ENCODE measurements at regions not wholly inside any gene's neighbourhood (a gene's known extent, or its start where the extent isn't known, plus 50 kb on each side); places are given as distances from the start of the nearest gene placed in this dataset.

DNA sequence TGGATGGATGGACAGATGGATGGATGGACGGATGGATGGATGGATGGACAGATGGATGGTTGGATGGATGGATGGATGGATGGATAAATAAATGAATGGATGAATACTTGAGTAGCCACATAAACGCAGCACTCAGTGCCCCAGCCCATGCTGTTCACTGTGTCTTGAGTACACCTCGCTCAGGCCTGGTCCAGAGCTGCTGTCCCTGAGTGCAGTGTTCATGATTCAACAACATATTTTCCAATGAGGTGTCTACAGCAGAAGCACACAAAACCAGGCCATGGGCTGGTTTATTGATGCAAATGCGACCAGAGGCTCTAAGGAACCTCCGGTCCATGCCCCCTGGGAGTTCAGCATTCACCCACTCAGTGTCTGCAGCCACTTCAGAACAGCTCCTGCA is 584.3 kb downstream of the BRD1 start:
- no peak for DNase-seq

DNA sequence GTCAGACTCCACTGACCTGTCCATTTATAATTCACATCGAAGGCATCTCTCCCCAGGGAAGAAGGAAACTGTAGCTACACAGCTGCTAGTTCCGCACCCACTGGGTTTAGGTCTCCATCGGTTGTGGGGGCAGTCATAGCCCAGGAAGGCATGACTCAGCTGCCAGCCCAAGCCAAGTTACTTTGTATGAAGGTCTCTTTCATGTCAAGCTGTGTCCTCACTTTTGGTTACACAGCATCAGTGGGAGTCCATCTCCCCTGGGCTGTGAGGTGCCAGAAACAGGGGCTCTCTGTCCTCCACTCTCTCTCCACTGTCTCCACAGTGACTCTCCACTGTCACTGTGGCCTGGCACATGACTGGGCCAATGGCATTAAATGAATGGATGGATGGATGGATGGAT is 585.2 kb downstream of the BRD1 start:
- DNase-seq, result no peak

DNA sequence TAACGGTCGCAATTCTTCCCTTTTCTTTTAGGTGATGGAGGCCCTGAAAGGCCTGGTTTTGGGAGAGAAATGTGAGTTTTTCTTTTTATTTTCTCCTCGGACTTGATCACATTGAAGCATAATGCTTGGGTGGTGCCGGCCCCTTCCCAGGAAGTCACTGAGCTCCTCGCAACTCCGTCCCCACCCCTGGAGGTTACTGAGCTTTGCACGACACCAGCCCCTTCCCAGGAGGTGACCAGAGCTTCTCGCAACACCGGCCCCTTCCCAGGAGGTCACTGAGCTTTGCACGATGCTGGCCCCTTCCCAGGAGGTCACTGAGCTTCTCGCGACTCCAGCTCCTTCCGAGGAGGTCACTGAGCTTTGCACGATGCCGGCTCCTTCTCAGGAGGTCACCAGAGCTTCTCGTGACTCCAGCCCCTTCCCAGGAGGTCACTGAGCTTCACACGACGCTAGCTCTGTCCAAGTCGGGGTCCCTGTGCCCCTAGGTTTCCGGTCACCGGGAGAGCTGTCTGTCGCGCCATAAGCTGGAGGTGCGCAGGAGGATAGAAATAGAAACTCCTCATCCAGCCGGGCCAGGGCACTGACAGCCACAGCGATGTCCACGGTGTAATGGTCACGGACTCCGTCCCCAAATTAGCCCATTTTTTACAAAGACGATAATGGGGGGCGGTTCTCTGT is 586.4 kb downstream of the BRD1 start:
- no peak for DNase-seq

DNA sequence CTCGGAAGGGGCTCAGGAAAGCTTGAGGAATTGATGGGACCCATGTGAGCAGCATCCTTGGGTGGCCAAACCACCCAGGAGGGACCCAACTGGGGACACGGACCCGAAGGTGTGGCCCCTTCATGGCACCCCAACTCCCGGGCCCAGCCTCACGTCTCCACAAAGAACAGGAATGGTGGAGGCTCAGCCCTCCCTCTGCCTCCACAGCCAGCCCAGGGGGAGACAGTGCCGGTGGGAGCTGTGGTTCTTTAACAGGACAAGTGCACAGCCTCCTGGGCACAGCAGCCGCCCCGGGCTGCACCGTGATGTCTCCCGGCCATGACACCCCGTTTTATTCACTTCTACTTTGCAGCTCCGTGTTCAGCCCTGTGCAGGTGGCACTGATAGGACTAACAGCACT is 587.2 kb downstream of the BRD1 start:
- no peak for DNase-seq

DNA sequence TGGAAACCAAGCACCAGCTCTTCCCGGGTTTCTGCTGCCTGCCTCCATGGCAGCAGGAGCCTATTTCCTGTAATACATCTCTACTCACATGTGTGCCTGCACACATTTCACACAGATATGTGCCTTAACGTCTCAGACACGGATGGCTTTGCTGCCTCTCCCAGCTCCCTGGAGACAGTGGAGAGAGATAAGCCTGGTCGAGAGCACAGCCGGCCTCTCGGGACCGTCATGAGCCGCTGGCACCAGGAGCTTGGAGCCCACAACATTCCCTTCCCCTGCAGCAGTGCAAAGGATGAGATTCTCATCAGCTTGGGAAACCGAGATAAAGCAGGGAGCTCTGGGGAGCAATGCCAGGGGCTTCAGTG is 587.7 kb downstream of the BRD1 start:
- DNase-seq, result no peak

DNA sequence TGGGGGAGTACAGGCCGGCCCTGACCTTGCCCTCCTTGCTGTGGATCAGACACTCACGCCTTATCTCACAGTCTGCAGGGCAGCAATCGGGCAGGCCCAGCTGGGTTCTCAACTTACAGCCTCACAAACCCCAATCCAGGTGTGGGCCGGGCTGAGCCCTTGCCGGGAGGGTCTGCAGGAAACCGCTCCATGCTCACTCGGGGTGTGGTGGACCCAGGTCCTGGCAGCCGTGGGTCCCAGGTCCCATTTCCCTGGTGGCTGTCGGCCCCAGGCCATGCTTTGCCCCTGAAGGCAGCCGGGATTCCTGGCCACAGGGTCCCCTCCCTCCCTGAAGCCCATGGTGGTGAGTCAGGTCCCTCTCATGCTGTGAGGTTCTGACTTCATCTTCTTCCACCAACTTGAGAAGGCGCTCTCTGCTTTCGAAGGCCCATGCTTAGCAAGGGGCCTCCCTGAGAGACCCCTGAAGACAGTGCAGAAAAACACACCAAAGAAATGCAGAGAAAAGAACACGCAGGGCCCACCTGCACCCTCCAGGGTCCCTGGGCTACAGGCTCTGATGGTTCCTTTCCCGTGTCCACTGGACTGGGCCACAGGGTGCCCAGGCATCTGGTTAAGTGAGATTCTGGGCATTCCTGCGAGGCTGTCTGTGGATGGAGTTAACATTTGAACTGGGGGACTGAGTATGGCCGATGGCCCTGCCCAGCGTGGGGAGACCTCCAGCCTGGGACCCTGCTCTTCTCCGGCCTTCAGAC is 588.2 kb downstream of the BRD1 start:
- DNase-seq, result no peak

DNA sequence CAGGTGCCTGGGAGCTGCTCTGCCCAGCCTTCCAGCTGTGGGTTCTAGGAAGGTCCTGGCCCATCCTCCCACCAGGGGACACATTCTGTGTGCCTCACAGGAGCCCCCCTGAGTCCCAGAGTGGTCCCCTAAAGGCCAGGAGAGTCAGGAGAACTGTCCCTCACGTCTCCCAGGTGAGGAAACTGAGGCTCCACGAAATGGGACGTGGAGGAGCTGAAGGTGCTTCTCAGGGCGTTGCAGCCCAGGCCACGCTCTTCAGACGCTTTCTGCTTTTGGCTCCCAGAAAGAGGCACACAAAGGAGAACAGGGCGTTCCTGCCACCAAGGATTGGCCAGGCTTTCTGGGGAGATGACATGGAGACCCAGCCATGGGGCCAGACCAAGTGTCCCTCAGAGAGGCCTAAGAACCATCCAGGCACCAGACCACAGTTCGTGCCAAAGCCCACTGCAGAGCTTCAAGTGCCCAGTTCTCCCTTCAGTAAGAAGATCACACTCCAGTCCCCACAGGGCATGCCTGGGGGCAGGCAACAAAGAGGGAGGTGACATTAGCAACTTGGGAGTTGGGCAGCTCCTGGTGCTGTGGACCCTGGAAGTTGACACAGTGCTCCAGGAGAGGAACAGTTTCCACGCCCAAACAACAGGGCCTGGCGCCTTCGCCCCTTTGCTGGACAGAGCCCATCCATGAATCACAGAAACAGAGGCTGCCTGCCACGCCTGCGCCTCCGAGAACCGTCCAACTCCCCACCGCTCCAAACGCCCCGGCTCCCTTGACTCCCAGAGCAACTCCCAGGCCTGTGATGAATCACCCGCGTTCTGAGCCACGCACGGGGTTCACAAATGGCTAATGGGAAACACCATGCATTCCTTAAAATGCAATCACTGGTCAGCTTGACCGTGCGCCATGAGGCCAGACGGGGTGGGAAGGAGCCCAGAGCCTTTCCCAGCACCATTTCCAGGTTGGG is 589.2 kb downstream of the BRD1 start:
- no peak for DNase-seq

DNA sequence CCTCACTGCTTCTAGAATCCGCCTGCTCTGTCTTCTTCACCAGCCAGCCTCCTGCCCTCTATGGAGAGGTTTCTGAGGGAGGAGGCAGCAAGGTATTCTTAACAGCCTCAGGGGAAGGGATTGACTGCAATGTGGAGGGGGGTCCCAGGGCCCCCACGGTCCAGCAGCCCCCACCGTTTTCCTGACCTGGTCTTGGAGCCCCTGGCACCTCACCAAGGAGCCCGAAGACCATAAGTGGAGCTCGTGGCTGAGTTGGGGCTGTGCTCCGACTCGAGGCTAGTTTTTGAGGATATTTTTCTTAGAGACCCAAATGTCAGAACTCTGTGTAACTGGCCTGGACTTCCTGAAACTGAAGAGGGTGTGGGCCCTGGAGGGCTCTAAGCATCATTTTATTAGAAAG is 590.0 kb downstream of the BRD1 start:
- no peak for DNase-seq

DNA sequence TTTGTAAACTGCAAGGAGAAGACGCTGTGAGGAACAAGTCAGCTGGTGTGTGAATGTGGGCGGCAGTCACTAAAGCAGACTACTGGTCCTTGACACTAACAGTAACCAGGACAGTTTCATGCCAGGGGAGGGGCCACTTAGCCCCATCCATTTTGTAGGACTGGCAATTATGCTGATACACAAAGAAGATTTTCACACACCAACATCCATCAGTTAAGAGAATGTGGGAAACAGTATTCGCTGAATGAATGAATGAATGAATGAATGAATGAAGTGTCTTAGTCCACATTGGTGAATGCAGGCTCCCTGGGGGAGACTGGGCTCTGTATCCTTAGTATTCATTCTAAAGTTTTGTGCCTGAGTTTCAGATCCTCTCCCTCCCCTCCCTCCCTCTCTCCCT is 590.4 kb downstream of the BRD1 start:
- DNase-seq, result no peak

DNA sequence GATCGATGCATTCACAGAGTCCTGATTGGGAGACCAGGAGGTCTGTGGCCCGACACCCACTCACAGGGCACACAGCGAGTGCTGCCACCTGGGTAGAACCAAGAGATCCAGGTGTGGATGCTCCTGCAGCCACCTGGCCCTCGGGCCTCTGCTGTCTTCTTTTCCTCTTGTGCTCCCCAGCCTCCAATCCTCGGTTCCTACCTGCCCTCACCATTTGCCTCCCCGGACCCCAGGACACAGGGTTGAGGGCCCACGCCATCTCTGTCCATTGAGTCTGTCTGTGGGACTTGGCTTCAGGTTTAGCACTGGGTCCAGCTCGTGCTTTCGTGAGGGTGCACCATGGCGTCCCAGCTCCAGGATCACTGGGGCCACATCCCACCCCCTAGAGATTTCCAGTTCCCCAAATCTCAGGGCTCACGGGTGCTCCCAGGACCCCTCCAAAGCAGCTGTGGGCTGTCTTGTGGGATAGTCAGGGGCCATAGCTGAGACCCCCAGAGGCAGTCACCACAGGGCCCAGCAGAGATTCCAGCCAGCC is 591.1 kb downstream of the BRD1 start:
- DNase-seq, result no peak

DNA sequence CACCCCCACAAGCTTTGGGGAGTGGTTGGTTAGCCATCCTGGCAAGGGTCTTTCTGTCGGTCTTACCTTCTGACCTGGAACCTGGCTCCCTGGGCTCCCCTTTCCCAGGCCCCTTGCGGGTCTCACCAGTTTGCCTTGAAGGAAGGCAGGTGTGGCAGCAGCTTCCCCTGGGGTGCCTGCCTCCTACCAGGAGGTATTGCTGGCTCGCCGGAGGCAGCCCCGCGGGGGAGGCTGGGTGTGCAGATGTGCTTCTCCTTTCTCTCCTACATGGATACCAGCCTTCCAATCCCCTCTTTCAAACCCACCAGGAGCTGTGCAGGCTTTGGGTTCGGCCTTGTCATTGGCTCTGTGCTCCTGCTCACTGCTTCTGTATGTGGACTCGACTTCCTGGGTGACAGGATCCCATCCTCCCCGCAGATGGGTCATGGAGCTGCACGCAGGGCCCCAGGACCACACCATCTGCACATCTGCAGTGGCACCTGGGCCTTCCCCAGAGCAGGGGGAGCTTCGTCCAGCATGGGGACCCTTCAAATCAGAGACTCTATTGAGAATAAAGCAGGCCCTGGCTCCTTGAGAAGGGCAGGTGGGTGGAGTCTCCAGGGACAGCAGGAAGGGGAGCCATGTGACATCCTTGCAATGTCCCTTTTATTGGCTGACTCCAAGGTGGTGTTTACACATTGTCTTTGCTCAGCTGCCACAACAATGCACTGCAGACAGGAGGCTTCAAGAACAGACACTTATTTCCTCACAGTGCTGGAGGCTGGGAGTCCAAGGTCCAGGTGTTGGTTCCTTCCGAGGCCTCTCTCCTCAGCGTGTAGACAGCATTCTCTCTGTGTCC is 592.0 kb downstream of the BRD1 start:
- no peak for DNase-seq

DNA sequence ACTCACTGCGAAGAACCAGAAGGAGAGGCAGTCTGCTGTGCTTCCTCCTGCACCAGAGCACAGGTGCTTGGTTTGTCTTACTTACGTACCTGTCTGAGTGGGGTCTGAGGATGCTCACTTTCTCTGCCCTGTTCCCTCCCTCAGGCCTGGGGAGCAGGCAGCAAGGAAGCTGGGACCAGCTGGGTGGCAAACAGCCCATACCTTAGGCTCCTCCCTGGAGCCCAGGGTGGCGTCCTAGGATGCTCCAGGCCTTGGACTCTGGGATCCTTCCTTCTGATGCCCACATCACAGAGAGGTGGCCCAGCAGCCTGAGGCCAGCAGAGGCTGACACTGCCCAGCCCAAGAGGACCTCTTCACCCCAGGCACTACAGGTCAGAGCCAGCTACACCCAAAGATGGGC is 593.2 kb downstream of the BRD1 start:
- DNase-seq, result no peak

DNA sequence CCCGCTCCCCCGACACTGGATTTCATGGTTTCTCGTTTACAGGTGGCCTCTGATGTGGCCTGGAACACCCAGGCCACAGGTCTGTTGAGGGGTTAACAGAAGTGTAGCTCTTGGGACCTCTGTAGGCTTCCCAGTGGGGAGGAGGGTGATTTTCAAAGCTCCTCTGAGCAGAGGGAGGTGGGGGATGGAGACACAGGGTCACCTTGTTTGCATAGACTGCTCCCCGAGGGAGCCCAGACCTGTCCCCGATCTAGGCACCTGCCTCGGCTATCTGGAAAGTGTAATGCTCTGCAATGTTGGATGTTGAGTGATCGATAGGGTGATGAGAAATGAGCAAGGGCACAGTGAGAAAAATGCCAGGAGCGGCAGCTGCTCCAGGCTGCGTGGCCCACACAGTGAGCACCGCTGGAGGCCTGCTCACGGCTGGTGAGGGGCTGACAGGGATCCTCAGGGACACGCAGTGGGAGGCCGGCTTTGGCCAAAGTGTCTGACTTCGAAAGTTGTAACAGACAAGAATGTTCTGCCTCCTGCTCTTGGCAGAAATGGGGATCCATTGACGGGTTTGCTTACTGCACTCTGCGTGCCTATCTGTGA is 594.1 kb downstream of the BRD1 start:
- no peak for DNase-seq

DNA sequence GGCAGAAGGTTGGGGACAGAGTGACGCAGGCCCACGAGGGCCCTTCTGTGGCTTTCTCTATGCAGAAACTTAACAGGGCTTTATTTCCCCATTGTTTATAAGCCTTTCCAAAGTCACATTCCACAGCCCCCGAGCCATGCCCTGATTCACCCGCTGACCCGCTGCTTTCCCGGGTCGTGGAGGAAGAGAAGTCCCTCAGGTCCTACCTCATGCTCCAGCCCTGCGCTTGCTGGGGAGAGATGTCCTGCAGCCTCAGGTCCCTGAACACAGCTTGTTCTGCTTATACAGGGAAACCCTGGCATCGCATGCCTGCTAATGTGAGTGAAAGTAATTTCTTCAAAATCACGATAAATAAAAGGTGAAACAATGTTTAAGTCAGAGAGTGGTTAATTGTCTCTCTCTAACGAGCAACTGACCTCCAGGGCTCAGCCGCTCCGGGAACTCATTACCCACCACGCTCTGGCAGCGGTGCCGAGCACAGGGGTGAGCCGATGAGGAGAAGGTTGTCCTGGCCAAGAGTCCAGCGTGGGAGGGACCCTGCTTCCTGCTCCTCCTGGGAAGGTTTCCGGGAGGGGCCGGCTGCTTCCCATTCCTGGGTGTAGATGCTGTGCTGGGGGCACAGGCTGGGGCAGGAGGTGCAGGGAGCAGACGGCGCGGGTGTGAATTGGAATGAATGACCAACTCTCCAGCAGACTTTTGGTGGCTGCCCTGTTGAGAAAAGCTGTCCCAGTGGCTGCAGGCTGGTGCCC is 595.2 kb downstream of the BRD1 start:
- no peak for DNase-seq

DNA sequence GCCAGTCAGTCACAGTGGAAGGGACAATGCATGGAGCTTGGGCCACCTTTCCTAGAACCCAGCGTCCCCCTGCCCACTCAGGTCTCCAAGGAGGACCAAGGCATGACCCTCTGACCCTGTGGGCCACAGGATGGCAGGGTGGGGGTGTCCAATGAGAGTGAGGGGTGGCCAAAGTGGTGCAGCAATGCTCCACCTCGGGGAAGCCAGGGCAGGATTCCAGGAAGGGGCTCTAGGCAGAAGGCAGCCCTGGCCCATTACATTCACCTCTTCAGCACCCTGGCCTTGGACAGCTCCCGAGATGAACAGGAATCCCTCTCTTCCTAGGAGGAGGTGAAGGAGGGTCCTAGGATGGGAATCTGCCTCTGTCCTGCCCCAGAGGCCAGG is 597.5 kb downstream of the BRD1 start:
- no peak for DNase-seq

DNA sequence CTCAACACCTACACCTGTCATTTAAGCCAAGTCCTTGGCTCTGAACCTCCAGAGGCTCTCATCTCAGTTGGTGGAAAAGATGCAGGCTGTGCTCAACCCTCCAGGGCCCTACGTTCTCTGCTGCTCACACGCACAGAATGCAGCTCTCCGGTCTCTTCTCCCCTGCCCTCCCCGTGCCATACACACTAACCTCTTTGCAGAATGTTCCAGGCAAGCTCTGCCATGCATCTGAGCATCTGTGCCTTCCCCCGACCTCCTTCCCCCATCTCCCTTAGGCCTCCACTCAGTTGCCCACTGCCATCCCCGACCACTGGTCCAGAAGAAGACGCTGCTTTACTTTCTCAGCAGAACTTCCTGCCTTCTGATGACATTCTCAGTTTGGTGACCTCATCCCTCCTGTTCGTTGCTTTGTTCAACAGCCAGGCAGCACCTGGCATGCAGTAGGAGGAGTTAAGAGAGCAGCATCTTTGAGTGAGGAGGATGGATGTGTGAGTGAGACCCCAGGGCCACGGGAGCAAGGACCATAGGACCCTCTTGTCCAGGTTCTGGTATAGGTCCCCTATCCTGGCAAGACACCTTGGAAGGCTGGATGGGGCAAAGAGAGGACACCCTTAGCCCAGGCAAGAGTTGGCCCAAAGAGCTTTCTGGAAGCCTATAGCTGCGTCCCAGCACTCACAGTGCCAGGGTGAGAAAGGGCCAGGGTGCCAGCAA is 598.0 kb downstream of the BRD1 start:
- DNase-seq, result no peak

DNA sequence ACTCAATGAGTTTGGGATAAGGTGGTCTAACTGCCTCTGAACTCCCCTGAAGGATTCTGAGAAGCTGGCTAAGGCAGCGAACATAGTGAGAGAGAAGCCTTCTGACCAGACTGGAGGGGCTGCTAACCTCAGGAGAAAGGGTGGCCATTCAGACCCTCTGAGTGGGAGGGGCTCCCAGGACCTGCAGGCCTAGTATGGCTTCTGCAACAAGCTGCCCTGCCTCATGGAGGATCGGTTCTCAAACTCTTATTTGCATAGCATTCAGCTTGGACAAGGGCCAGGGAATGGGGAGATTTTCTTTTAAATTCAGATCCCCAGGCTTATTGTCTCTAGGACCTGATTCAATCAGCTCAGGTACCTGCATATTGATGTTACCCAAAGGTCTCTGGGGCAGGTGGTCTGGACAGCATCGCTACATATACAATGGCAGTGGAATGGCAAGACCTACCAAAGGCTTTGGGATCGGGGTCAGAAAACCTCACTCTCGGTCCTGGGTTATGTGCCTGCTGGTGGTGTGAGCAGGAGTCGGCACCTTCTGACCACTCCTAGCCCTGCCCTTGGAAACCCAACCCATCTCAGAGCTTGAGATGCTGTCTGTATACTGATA is 599.1 kb downstream of the BRD1 start:
- no peak for DNase-seq

DNA sequence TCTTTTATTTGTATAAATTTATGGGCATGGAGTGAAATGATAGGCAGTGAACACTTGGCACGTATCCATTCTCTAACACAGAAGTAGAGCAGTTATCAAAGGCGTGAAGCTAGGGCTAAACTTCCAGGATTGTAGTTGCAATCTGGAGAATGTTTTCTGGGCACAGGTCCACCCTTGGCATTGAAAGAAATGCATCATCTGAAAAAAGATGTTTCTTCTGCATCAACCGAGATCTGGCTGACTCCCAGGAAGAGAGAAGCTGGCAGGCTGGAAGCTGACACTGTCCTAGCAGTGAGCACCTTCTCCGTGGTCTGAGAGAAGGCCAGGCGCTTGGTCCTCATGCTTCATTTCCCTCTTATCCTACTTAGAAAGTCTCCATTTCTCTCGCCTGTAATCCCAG is 600.0 kb downstream of the BRD1 start:
- DNase-seq, result no peak

DNA sequence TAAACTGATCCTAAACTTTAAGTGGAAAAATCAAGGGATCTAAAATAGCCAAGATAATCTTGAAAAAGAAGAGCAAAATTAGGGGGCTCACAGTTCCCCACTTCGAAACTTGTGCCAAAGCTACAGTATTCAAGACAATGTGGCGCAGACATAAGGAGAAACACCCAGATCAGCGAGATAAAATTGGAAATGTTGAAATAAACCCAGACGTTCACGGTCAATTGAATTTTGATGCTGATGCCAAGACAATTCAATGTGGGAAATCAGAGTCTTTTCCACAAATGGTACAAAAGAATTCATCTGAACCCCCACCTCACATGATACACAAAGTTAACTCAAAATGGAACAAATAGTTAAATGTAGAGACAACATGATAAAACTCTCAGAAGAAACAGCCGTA is 601.6 kb downstream of the BRD1 start:
- DNase-seq, result no peak

DNA sequence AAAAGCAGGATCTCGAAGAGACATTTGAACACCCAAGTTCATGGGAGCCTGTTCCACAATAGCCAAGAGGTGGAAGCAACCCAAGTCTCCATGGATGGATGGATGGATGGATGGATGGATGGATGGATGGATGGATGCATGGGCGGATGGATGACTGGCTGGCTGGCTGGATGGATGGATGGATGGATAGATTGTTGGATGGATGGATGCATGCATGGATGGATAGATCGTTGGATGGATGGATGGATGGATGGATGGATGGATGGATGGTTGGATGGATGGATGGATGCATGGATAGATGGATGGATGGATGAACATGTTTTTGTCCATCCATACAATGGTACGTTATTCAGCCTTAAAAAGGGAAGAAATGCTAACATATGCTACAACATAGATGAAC is 603.4 kb downstream of the BRD1 start:
- DNase-seq, result no peak
